ENCODE measurements at regions not wholly inside any gene's neighbourhood (a gene's known extent, or its start where the extent isn't known, plus 50 kb on each side); places are given as distances from the start of the nearest gene placed in this dataset.
"Not testable (repeated sequence)": the region's sequence is repeated elsewhere in the genome, so short reads cannot be mapped to it uniquely, and the experiment has no call there.

DNA sequence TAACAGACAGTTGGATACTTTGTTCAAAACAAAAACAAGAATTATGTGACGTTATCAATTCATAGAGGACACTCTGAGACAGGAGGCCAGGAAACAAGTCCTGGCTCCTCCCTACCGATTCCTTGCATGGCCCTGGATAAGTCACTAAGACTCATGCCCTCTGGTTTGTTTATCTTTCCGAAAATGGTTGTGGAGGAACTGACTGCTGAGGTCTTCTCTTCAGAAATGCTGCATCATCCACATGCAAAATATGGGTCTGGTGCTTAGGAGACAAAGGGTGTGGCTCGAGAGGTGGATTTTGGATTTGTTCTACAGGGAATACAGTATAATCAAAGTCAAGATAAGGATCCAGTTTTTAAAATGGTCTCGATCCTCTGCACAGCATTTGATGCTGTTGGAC is 130.9 kb downstream of the RELL1 start:
- DNase-seq, result no peak

DNA sequence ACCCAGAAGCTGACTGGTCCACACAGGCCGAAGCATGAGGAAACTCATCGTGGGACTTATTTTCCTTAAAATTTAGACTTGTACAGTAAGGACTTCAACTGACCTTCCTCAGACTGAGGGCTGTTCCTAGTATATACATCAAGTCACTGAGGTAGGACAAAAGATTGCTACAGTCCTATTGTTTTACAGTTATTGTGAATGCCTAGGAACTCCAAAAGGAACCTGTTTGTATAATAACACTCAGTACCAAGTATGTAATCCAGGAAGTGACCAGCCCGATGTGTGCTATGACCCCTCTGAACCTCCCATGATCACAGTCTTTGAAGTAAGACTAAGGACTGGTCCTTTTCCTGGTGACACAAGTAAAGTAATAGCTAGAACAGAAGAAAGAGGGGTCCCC is 136.3 kb downstream of the RELL1 start:
- not testable (repeated sequence) for DNase-seq

DNA sequence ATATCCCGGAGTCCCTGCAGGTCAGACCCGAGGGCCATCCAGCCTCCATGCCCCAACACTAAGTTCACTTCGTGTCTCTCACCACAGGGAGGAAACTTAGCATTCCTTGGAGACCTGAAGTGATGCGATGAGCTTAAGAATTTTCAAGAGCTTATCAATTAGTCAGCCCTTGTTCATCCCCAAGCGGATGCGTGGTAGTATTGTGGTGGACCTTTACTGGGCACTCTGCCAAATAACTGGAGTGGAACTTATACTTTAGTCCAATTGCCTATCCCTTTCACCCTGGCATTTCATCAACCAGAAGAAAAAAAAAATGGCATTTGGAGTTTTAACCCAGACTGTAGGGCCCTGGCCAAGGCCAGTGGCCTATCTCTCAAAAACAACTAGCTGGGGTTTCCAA is 137.1 kb downstream of the RELL1 start:
- DNase-seq, result peak; percentile 3

DNA sequence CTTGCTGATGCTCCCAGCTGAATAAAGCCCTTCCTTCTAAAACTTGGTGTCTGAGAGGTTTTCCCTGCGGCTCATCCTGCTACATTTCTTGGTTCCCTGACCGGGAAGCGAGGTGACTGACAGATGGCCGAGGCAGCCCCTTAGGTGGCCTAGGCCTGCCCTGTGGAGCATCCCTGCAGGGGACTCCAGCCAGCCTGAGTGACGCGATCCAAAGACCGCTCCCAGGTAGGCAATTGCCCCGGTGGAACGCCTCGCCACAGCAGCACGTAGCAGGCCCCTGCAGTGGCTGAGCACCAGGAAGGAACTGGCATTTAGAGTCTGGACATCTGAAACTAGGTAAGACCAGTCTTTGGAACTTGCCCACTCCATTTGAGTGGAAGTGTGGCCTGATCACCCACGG is 139.6 kb downstream of the RELL1 start:
- no peak for DNase-seq

DNA sequence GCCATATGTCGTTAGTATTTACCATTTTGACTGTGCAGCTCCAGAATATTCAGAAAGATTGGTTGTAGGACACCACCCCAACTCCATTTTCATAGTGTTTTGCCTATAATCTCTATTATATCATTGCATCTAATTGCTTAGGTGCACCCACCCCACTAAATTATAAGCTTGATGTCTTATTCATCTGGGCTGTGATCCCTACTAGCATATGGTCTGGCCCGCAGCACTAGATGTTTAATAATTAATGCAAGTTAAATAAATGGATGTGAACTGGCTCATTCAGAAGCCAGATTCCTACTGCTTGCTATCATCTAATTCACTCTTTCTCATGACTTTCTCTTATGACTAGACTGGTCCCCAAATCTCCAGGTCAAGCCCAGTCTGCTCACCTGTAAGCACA is 143.5 kb downstream of the RELL1 start:
- DNase-seq, result no peak

DNA sequence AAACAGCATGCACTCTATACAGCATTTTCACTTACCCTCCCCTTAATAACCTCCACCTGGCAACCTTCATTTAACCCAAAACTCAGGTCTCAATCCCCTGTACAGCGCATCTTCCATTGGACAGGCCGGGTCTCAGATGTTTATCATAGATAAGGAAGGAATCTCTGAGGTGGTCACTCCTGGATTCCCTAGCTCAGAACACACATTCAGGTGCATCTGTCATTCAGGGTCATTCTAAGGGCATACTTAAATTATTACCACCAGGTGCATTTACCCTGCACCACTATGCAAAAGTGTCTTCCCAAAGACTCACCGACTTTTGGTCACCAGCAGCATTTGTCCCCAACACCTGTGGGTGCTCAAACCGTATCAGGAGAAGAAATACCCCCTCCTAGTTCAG is 144.2 kb downstream of the RELL1 start:
- no peak for DNase-seq

DNA sequence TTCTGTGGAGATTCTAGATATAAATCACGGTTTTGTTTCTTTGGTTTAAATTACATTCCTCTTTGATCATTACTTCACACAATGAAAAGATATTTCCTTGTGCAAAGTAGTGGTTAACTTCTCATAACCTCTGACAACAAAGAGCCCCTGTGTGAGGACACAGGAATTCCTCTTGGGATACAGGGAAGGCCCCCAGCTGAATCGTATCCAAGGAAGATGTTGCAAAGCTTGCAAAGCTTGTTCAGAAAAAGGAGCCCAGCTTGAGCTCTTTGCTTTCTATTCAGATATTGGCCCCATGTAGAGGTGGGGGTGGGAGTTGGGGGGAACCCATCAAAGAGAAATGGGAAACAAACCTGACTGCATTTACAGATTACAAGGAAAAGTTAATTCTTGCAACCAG is 145.7 kb downstream of the RELL1 start:
- no peak for DNase-seq

DNA sequence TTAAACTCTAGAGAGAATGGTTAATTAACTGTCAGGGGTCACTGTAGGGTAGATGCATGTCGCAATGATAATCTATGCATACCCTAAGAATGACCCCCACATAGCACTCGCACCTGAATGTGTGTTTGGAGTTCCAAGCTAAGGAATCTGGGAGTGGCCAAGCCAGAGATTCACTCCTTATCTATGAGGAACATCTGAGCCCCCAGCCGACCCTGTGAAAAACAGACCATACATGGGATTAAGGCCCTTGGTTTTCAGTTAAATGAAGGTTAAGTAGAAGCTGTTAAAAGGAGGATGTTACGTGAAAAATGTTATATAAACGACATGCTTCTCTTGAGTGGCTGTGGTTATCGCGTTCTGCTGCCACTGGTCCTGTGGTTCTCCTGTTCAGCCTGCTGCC is 147.2 kb downstream of the RELL1 start:
- no peak for DNase-seq

DNA sequence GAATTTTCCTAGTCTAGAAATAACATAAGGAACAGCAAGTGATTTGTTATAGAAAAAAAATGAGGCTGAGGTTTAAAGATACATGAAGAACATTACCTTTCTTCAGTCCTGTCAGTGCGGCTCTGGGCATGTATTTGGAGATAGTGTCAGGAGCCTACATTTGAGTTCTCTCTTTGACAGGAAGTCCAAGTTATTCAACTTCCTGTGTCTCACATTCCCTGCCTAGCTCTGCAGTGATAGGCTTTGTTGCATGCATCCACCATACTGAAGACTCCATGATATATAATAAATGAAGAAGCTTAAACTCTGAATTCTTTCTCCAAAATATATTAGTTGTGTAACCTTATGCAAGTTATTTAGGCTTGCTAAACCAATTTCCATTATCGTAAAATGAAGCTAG is 148.7 kb downstream of the RELL1 start:
- no peak for DNase-seq

DNA sequence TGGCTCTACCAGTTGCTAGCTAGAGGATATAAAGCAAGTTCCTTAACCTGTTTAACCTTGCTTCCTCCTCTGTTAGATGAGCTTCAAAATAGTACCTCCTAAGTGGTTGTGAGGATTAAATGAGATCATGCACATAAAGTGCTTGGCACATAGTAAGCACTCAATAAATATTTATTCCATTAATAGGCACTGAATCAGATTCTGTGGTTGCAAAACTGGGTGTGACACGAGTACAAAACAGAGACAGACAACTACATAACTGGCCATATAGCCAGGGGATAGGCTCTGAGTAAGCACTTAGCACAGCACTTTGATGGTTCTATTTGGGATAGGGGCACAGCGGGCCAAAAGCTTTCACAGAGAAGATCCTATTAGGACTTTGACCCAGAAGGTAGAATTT is 150.3 kb downstream of the RELL1 start:
- DNase-seq, result no peak

DNA sequence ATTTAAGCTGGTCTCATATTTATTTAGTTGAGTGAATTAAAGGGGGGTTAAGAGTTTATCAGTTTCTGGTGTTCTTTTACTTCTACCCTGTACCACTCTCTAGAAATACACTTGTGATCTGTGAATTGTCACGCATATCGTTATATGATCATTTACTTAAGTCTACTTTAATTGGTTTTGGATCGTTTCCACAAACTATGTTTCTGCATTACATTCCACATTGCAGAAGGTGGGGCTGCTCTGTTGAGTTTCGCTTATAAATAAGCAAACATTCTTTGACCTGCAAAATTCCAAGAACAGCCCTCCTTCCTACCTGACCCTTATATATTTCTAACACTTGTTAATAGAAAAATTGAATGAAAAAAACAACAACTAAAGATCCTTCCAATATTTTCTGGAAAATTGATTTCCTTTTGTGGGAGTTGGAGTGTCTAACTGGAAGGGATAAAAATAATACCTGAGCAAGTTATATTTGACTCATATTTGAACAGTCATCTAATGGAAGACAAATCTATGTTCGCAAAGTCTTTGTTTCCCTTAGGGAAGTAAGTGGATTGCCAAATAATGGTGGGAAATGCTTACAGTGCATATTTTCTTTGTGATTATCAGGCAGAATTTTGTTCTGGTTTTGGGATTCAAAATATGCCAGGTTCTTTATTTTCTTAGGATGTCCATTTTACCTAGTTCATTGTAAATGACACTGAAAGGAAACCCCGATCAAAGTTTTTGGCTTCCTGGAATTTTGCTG is 152.7 kb downstream of the RELL1 start:
- DNase-seq, result no peak

DNA sequence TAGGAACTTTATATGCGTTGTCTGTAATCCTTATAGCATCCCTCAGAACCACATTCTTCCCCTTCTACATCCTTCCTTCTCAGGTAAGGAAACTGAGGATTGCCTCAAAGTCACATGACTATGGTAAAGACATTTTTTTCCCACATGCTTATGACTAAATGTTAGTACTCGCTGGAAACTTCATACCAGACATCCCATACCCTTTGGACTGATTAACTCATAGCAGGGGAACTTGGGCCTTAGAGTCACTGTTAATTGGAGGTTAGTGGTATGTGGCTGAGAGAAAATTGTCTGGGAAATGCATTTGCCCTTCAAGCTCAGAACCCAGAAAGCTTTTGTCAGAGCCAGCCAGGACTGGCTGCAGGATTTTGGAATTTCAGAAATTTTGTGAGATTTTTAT is 155.0 kb downstream of the RELL1 start:
- no peak for DNase-seq

DNA sequence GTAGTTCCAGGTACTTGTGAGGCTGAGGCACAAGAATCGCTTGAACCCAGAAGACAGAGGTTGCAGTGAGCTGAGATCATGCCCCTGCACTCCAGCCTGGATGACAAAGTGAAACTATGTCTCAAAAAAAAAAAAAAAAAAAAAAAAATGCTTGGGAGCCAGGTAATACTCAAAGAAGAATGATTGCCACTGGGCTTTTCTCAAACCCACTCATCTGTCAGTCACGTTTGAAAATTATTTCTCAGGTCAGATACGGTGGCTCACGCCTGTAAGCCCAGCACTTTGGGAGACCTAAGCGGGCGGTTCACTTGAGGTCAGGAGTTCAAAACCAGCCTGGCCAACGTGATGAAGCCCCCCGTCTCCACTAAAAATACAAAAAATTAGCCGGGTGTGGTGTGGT is 155.7 kb downstream of the RELL1 start:
- DNase-seq, result no peak

DNA sequence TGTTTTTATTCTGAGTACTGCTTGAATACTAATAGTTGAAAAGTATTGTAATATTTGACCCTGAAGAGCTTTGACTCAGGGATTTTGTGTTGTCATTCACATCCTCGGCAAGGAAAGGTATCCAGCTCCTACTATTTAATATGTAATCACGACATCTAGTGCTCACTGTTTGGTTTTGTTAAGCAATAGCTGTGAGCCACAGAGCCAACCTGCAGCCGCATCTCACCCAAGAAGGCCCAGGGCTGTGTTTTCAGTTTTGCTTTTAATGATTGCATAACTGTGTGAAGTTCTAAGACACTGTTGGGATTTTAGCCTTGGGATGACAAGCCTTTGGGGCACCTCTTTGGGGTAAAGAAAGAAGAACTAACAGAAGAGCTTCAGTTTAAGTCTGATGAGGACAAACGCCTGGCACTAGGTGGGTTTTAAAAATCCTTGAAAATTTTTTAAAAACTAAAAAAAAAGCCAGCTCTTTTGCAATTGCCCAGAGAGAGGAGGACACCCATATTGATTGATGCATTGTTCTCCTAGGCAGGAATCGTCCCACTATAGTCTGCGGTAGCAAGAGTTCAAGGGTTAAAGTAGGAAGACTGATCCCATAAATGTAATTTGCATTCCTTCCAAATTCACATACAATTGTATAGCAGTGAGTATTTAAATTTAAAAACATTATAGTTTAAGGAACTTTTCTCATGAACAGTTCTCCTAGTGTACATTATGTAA is 157.8 kb downstream of the RELL1 start:
- DNase-seq, result no peak

DNA sequence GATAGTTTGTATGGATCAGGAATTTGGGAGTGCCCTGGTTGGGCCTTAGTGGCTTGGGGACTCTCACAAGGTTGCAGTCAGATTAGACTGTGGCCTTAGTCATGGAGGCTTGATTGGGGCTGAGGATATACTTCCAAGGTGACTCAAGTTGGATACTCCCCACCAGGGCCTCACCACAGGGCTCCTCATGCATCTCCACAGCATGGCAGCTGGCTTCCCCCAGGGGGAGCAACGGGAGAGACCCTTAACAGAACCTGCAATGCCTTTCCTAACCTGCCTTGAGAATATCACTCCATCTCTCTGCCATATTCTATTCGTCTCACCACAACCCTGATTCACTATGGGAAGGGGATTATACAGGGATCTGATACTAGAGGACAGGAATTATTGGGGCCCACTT is 161.9 kb downstream of the RELL1 start:
- no peak for DNase-seq

DNA sequence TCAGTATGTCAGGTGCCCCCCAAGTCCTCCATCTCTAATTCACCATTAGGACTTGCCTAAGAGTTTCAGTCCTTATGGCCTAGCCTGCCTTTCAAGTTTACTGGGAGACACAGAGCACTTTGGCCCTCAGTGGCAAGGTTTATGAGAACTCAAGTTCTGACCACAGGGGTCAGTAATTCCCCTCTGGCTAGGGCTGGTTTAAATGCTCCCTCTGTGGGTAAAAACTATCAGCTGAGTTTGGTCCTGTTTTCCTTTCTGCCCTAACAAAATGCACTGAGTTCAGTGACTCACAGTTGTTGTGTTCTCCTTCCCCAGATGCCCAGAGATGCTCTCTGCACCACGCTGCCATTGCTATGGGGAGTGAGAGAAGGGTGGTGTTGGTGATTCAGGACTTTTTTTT is 163.2 kb downstream of the RELL1 start:
- no peak for DNase-seq

DNA sequence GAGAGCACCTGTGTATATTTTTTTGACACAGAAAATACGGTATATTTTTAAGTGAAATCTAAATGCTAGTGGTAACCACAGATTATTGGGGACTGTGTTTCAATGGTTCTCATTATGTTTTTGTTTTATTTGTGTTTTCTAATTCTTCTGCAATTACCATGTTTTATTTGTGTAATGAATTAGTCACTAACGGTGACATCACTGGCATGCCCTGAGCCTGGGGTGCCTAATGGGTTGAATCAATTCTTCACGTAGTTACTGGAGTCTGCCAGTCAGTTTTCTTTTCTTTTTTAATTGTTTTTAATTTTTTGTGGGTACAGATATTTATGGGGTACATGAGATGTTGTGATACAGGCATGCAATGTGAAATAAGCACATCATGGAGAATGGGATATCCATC is 168.8 kb downstream of the RELL1 start:
- DNase-seq, result no peak

DNA sequence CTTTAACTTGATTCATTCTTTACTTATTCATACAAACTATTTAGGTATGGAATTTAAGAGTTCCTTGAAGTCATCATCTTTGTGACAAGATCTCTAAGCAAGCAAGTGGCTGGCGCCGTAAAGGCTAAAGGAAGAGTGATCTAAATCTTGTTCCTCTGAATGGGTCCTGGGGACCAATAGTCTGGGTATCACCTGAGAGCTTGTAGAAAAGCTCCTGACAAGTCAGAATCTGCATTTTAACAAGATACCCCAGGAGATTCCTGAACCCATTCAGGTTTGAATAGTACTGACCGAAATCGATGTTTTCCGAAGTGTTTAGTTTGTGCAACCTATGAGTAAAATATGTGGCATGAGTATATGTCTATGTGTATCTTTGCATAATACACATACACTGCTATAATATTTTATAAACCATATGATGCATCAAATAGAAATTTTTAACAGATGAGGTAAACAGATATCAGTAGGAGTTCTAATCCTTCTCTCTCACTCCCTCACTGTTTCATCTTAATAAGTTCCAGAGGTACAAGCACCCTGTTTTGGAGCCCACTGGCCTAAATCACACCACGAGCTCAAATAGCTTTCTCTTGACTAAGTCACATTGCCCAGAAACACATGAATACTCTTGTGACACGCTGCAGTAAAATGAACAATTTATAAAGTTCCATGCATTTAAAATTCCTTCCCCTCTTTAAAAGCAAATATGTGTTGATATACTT is 170.0 kb downstream of the RELL1 start:
- DNase-seq, result no peak

DNA sequence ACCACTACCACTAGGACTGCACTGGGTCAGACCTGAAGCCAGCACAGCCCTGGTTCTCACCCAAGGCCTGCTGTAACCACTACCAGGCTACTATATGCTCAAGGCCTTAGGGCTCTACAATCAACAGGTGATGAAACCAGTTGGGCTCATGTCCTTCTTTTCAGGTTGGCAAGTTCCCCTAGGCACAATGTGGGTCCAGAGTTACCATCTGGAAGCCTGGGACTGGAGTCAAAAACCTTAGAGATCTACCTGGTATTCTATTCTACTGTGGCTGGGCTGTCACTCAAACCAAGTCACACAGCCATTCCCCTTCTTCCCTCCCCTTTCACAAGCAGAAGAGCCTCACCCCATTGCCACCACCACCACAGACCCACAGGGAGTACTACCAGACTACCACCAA is 175.6 kb downstream of the RELL1 start:
- no peak for DNase-seq

DNA sequence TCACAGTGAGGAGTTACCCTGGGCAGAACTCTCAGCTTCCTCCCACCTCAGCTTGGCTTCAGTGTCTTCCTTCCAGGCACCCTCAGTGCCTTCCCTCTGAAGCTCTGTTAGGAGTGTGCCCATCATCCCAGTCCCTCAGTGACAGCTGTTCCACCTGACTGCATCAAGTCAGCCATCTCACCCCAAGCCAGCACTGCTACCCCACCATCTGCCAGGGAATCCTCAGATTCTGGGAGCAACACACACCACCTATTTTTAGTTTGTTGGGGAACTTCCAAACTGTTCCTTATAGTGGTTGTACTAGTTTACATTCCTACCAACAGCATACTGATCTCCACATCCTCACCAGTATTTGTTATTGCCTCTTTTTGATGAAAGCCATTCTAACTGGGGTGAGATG is 182.9 kb downstream of the RELL1 start:
- no peak for DNase-seq

DNA sequence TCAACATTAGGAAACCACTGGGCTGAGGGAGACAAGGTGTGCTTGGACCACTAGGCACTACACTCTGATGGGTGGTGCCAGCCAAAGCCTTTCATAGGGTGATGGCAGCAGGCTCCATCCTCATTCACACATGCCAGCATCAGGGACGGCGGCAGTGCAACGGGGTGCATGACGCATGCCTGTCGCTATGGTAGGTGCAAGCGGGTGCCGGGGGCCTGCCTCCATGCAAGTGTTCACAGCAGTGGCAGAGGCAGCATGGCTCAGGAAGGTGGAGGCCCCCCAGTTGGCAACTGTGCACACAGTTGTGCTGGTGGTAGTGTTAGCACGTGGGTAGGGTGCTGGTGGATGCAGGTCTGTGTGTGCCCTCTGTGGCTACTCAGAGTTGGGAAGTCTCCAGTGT is 184.1 kb downstream of the RELL1 start:
- DNase-seq, result no peak

Data from NCI-H345 (cell line).